ENCODE measurements at regions not wholly inside any gene's neighbourhood (a gene's known extent, or its start where the extent isn't known, plus 50 kb on each side); places are given as distances from the start of the nearest gene placed in this dataset.

- no peak for DNase-seq (ENCODE audit: low read depth, low spot score)
Observed at GRCh38 chr7:113715262-113715661, 203.5 kb downstream of the PPP1R3A start.

GRCh38 chr7:113710310-113711096 lies 208.3 kb downstream of the PPP1R3A start:
- peak; percentile 70 for DNase-seq (ENCODE audit: low read depth, low spot score)

GRCh38 chr7:113705439-113705838 lies 213.4 kb downstream of the PPP1R3A start:
- DNase-seq (ENCODE audit: low read depth, low spot score), result no peak

GRCh38 chr7:113698556-113699220 lies 220.1 kb downstream of the PPP1R3A start:
- DNase-seq (ENCODE audit: low read depth, low spot score), result peak; percentile 9

- no peak for DNase-seq (ENCODE audit: low read depth, low spot score)
Observed at GRCh38 chr7:113694149-113694548, 224.7 kb downstream of the PPP1R3A start.

GRCh38 chr7:113684165-113684564 lies 234.6 kb downstream of the PPP1R3A start:
- no peak for DNase-seq (ENCODE audit: low read depth, low spot score)

GRCh38 chr7:113677811-113678210 lies 241.0 kb downstream of the PPP1R3A start:
- DNase-seq (ENCODE audit: low read depth, low spot score), result no peak

- DNase-seq (ENCODE audit: low read depth, low spot score), result no peak
Observed at GRCh38 chr7:113664867-113665266, 253.9 kb downstream of the PPP1R3A start.

- DNase-seq (ENCODE audit: low read depth, low spot score), result no peak
Observed at GRCh38 chr7:113659416-113659815, 259.4 kb downstream of the PPP1R3A start.

GRCh38 chr7:113657603-113658002 lies 261.2 kb downstream of the PPP1R3A start:
- DNase-seq (ENCODE audit: low read depth, low spot score), result no peak

GRCh38 chr7:113652501-113652900 lies 266.3 kb downstream of the PPP1R3A start:
- DNase-seq (ENCODE audit: low read depth, low spot score), result no peak

GRCh38 chr7:113649556-113649955 lies 269.3 kb downstream of the PPP1R3A start:
- DNase-seq (ENCODE audit: low read depth, low spot score), result no peak

- no peak for DNase-seq (ENCODE audit: low read depth, low spot score)
Observed at GRCh38 chr7:113639221-113639620, 279.6 kb downstream of the PPP1R3A start.

- no peak for DNase-seq (ENCODE audit: low read depth, low spot score)
Observed at GRCh38 chr7:113636727-113637421, 281.9 kb downstream of the PPP1R3A start.

GRCh38 chr7:113635492-113635891 lies 283.3 kb downstream of the PPP1R3A start:
- no peak for DNase-seq (ENCODE audit: low read depth, low spot score)

- no peak for DNase-seq (ENCODE audit: low read depth, low spot score)
Observed at GRCh38 chr7:113633073-113633472, 285.7 kb downstream of the PPP1R3A start.

GRCh38 chr7:113628948-113629847 lies 289.6 kb downstream of the PPP1R3A start:
- DNase-seq (ENCODE audit: low read depth, low spot score), result no peak

GRCh38 chr7:113625494-113626102 lies 293.2 kb downstream of the PPP1R3A start:
- DNase-seq (ENCODE audit: low read depth, low spot score), result no peak

- no peak for DNase-seq (ENCODE audit: low read depth, low spot score)
Observed at GRCh38 chr7:113622796-113623195, 296.0 kb downstream of the PPP1R3A start.

- DNase-seq (ENCODE audit: low read depth, low spot score), result no peak
Observed at GRCh38 chr7:113610572-113610971, 308.2 kb downstream of the PPP1R3A start.

GRCh38 chr7:113608782-113609181 lies 310.0 kb downstream of the PPP1R3A start:
- DNase-seq (ENCODE audit: low read depth, low spot score), result peak; percentile 4

Data from smooth muscle cell of the brain vasculature (primary cell).